ENCODE measurements at regions not wholly inside any gene's neighbourhood (a gene's known extent, or its start where the extent isn't known, plus 50 kb on each side); places are given as distances from the start of the nearest gene placed in this dataset.

DNA sequence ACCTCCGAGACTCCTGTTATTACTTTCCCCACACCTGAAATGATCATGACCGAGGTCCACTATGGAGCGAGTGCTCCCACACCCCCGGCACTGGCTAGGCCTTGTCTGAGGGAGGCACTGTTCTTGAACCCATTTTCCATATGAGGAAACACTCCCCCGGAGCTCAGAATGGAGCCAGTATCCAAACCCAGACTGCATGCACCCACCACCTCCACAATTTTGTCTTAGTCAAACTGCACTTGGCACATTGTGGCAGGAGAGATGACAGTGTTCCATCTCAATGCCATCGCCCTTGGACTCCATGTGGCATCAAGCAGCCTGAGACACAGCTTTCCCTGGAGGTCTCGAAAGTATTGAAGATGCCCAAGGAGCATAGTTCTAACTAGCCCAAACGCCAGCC, 154.1 kb downstream of the NUP210 start:
- DNase-seq (ENCODE audit: low read depth in 3 of 3), result no peak

DNA sequence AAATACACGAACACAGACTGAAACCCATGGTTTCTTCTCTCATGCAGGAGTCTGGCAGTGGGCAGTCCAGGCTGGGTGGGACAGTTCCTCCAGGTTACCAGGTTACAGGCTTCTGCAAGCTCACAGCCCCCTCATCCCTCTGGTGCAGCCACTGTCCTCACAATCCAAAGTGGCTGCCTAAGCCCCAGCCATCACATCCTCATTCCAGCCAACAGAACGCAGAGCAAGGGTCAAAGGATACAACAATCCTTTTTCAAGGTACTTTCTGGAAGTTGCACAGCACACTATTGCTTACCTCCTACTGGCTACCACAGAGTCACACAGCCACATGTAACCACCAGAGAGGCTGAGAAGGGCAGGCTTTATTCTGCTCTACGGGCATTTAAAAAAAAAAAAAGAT, 154.6 kb downstream of the NUP210 start:
- no peak for DNase-seq (ENCODE audit: low read depth in 3 of 3)

DNA sequence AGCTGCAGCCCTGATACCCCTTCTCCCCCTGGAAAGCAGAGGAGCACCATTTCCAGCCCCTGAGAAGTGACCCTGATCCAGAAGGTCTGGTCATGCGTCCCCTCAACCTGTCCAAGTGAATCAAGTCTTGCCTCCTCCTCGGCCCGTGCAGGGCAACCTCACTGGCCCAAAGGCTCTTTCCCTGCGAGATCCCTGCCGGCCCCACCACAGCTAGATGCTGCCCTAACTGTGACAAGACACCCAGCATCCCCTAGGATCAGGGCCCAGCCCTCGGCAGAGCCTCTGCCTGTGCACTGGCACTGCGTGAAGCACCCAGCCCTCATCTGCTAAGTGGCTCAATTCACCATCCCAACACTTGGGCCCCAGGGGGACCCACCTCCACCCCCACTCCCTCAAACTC, 155.1 kb downstream of the NUP210 start:
- DNase-seq (ENCODE audit: low read depth in 3 of 3), result no peak

- DNase-seq (ENCODE audit: low read depth in 3 of 3), result no peak
Measured at GRCh38 chr3:13264468-13264795, 155.7 kb downstream of the NUP210 start.

DNA sequence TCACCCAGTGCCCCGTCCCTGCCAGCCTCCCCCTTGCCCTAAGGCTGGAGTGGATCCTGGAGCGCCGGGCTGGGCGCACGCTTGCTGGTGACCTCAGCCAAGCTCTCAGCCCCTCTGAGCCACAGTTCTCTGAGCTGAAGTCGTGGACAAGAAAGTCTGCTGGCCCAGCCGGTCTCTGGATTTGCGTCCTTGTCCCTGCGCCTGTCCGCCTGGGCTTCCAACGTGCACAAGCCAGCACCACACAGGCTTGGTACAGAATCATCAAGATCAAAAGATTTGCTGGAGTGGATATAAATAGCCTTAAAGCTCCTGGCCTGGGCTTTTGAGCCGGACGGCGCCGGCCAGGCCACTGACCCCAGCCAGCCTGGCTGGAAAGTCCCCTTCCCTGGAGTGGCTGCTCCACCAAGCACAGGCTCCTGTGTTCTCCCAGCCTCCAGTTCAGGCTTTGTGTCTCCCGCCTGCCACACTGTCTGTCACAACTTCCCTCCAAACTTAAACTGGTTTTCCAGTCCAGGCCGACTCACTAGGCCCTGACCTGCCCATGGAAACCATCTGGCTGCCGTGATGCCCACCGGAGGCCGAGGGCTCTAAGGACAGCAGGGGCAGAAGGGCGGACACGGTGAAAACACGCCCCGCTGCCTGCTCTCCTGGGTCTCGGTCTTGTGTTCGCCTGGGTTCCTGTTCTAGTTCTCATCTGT, 156.2 kb downstream of the NUP210 start:
- no peak for DNase-seq (ENCODE audit: low read depth in 3 of 3)

- no peak for DNase-seq (ENCODE audit: low read depth in 3 of 3)
Measured at GRCh38 chr3:13262493-13263211, 157.5 kb downstream of the NUP210 start.

DNA sequence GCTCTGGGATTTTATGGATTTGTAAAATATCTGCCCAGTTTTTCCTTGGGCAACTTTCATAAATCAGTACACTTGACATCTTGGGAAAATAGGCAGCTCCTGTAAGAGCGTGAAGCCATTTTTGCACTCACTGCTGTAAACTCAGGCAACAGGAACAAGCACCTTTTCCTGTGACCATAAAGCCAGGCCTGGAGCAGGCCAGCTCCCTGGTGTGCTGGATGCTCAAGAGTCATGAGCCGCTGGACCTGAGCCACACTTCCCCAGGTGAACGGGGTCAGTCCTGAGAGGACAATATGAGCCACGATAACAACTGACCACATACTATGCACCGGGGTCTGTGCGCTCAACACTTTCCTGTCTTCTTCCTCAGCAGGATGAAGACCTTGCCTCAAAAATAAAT, 158.2 kb downstream of the NUP210 start:
- no peak for DNase-seq (ENCODE audit: low read depth in 3 of 3)

- DNase-seq (ENCODE audit: low read depth in 3 of 3), result no peak
Measured at GRCh38 chr3:13261104-13261830, 158.9 kb downstream of the NUP210 start.

- no peak for DNase-seq (ENCODE audit: low read depth in 3 of 3)
Measured at GRCh38 chr3:13260259-13261103, 159.6 kb downstream of the NUP210 start.

DNA sequence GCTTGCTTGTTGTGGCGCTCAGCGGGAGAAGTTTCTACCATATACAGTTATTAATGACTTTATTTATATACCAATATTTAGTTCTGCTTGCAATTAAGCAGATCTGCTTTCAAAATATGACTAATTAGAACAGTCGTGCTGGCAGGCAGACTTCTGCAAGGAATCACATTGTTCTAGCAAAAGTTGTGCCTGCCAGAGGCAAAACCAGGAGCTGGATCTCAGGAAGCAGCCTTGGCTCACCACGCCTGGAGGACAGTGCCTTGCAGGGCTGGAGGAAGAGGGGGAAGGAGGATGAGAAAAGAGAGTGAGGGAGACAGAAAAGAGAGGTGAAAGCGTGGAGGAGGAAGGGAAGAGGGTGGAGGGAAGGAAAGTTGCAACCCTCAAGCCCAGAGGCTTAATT, 160.3 kb downstream of the NUP210 start:
- DNase-seq (ENCODE audit: low read depth in 3 of 3), result no peak

GRCh38 chr3:13258986-13259514, 161.1 kb downstream of the NUP210 start:
- DNase-seq (ENCODE audit: low read depth in 3 of 3), result no peak

- DNase-seq (ENCODE audit: low read depth in 3 of 3), result no peak
Measured at GRCh38 chr3:13258280-13258679, 161.8 kb downstream of the NUP210 start.

DNA sequence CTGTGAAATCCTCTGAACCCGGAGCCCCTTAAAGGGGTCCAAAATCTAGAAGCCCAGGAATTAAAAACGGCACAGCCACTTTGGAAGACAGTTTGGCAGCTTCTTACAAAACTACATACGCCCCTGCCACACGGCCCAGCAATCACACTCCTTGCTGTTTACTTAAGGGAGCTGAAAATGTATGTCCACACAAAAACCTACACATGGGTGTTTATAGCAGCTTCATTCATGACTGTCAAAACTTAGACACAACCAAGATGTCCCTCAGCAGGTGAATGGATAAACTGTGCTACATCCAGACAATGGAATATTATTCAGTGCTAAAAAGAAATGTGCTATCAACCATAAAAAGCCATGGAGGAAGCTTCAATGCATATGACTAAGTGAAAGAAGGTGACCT, 162.5 kb downstream of the NUP210 start:
- DNase-seq (ENCODE audit: low read depth in 3 of 3), result no peak

GRCh38 chr3:13256845-13257244, 163.3 kb downstream of the NUP210 start:
- DNase-seq (ENCODE audit: low read depth in 3 of 3), result no peak

GRCh38 chr3:13254028-13254951, 165.8 kb downstream of the NUP210 start:
- no peak for DNase-seq (ENCODE audit: low read depth in 3 of 3)

GRCh38 chr3:13253208-13253937, 166.7 kb downstream of the NUP210 start:
- no peak for DNase-seq (ENCODE audit: low read depth in 3 of 3)

DNA sequence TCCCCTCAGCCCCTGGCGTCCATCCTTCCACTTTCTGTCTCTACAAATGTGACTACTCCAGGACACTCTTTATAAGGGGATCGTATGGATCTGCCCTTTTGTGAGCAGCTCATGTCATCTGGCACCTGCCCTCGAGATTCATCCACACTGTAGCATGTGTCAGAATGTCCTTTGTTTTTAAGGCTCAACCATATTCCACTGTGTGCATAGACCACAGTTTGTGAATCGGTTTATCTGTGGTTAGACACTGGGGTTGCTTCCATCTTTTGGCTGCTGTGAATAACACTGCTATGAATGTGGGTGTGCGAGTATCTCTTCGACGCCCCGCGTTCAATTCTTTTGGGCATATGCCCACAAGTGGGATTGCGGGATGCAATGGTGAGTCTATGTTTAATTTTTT, 167.9 kb downstream of the NUP210 start:
- DNase-seq (ENCODE audit: low read depth in 3 of 3), result no peak

- no peak for DNase-seq (ENCODE audit: low read depth in 3 of 3)
Measured at GRCh38 chr3:13251166-13251903, 168.8 kb downstream of the NUP210 start.

GRCh38 chr3:13249664-13250390, 170.3 kb downstream of the NUP210 start:
- DNase-seq (ENCODE audit: low read depth in 3 of 3), result no peak

Data from stimulated activated CD4-positive, alpha-beta T cell treated with anti-CD3 and anti-CD28 coated beads, TNF-alpha, amount 100 ng/mL, for 48 hours (primary cell).